ENCODE measurements at regions not wholly inside any gene's neighbourhood (a gene's known extent, or its start where the extent isn't known, plus 50 kb on each side); places are given as distances from the start of the nearest gene placed in this dataset.

DNA sequence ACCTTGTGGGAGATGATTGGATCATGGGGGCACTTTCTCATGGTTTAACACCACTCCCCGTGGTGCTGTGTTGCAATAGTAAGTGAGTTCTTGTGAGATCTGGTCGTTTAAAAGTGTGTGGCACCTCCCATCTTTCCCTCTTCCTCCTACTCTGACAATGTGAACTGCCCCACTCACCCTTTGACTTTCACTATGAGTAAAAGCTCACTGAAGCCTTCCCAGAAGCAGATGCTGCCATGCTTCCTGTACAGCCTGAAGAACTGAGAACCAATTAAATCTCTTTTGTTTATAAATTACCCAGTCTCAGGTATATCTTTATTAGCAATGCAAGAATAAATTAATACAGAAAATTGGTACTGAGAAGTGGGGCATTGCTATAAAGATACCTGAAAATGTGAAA is 509.6 kb upstream of the CT83 start:
- no peak overlapping the region for H3K4me3 Mint-ChIP-seq
- no peak overlapping the region for H3K27ac ChIP-seq (ENCODE audit: low read depth in 1 of 2, low read length in 2 of 2)
- H3K4me3 ChIP-seq (ENCODE audit: low read length): no peak overlapping the region
- no peak for DNase-seq
- H3K9me3 ChIP-seq (ENCODE audit: control insufficient read depth in 1 of 2, insufficient read depth in 1 of 2, low read length in 2 of 2): peaks cover 0 to 4% of the 10 kb centered on the region in 2 experiments
- no peaks in the 10 kb centered on the region for H3K27me3 ChIP-seq (ENCODE audit: control insufficient read depth in 1 of 2, insufficient read depth in 2 of 2, low read length in 2 of 2)
- H3K4me1 Mint-ChIP-seq (ENCODE audit: low read depth): no peaks in the 10 kb centered on the region
- H3K36me3 ChIP-seq (ENCODE audit: insufficient read depth, low read length): no peaks in the 10 kb centered on the region
- ATAC-seq (ENCODE audit: poor library complexity): no peak
- TF ChIP-seq, protein P1, sequence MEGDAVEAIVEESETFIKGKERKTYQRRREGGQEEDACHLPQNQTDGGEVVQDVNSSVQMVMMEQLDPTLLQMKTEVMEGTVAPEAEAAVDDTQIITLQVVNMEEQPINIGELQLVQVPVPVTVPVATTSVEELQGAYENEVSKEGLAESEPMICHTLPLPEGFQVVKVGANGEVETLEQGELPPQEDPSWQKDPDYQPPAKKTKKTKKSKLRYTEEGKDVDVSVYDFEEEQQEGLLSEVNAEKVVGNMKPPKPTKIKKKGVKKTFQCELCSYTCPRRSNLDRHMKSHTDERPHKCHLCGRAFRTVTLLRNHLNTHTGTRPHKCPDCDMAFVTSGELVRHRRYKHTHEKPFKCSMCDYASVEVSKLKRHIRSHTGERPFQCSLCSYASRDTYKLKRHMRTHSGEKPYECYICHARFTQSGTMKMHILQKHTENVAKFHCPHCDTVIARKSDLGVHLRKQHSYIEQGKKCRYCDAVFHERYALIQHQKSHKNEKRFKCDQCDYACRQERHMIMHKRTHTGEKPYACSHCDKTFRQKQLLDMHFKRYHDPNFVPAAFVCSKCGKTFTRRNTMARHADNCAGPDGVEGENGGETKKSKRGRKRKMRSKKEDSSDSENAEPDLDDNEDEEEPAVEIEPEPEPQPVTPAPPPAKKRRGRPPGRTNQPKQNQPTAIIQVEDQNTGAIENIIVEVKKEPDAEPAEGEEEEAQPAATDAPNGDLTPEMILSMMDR (IDR thresholded peaks at IDR 0.05): no peak
- H3K9me3 Mint-ChIP-seq: no peaks in the 10 kb centered on the region
- POLR2A ChIA-PET: no interaction called here
- H3K27me3 Mint-ChIP-seq: no peaks in the 10 kb centered on the region
- CTCF ChIA-PET: no interaction called here
- H3K27ac Mint-ChIP-seq: no peak overlapping the region
- intact Hi-C loops (cut with DNase I, micrococcal nuclease): no loop called here
- H3K4me1 ChIP-seq (ENCODE audit: insufficient read depth, low read length): no peaks in the 10 kb centered on the region
- no peaks in the 10 kb centered on the region for H3K36me3 Mint-ChIP-seq (ENCODE audit: low read depth)

DNA sequence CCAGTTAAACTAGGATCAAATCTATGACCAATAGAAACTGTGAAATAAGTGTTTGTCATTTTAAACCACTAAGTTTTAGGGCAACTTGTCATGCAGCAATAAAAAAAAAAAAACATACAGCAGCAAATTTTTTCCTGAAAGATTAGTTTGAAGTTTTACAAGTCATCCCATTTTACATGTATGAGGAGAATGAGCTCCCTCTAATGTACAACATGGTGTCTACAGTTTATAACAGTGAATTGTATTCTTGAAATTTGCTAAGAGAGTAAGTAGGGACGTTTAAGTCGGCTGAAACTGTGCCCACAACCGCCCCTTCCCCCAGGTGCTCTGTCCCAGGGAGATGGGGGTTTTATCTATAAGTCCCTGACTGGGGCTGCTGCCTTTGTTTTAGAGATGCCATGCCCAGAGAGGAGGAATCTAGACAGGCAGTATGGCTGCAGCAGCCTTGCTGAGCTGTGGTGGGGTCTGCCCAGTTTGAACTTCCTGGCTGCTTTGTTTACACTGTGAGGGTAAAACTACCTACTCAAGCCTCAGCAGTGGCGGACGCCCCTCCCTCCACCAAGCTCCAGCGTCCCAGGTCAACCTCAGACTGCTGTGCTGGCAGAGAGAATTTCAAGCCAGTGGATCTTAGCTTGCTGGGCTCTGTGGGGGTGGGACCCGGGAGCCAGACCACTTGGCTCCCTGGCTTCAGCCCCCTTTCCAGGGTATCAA is 499.3 kb upstream of the CT83 start:
- Mint-ChIP-seq H3K4me1 (ENCODE audit: low read depth) (no peaks in the 10 kb centered on the region), H3K9me3 (peaks cover 3% of the 10 kb centered on the region), H3K27ac (no peak overlapping the region), H3K27me3 (no peaks in the 10 kb centered on the region), H3K4me3 (no peak overlapping the region), H3K36me3 (ENCODE audit: low read depth) (no peaks in the 10 kb centered on the region)
- peaks cover 0 to 14% of the 10 kb centered on the region in 2 experiments for H3K9me3 ChIP-seq (ENCODE audit: control insufficient read depth in 1 of 2, insufficient read depth in 1 of 2, low read length in 2 of 2)
- ATAC-seq (ENCODE audit: poor library complexity) (no peak), DNase-seq (no peak)
- H3K4me3 ChIP-seq (ENCODE audit: low read length): no peak overlapping the region
- no peaks in the 10 kb centered on the region for H3K4me1 ChIP-seq (ENCODE audit: insufficient read depth, low read length)
- no peak overlapping the region for H3K27ac ChIP-seq (ENCODE audit: low read depth in 1 of 2, low read length in 2 of 2)
- TF ChIP-seq, protein P1 (IDR thresholded peaks at IDR 0.05): no peak
- ChIA-PET POLR2A (no interaction called here), CTCF (no interaction called here)
- no peaks in the 10 kb centered on the region for H3K36me3 ChIP-seq (ENCODE audit: insufficient read depth, low read length)
- intact Hi-C loops (cut with DNase I, micrococcal nuclease): no loop called here
- H3K27me3 ChIP-seq (ENCODE audit: control insufficient read depth in 1 of 2, insufficient read depth in 2 of 2, low read length in 2 of 2): no peaks in the 10 kb centered on the region

DNA sequence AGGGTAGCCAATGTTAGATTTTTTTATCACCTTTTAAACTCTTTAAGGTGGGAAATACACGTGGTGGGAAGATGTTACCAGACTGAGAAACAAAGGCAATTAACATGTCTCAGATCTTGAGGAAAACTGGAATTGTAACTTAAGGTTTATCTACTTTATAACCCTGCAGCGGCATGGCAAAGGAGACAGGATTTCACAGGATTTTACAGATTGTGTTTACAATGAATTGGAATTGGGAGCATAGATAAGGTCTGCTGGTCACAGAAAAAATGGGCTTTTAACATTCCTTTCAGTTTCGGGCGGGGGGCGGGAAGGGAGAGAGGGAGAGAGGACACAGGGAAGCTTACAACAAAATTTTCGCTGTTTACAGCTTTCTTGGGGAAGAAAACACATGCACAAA is 467.5 kb upstream of the CT83 start:
- no peaks in the 10 kb centered on the region for H3K36me3 Mint-ChIP-seq (ENCODE audit: low read depth)
- ATAC-seq (ENCODE audit: poor library complexity): no peak
- no peaks in the 10 kb centered on the region for H3K27me3 Mint-ChIP-seq
- no peaks in the 10 kb centered on the region for H3K27me3 ChIP-seq (ENCODE audit: control insufficient read depth in 1 of 2, insufficient read depth in 2 of 2, low read length in 2 of 2)
- no peak overlapping the region for H3K27ac Mint-ChIP-seq
- no peak overlapping the region for H3K4me3 ChIP-seq (ENCODE audit: low read length)
- H3K36me3 ChIP-seq (ENCODE audit: insufficient read depth, low read length): no peaks in the 10 kb centered on the region
- TF ChIP-seq, protein P1 (IDR thresholded peaks at IDR 0.05): no peak
- no peaks in the 10 kb centered on the region for H3K9me3 Mint-ChIP-seq
- DNase-seq: no peak
- no peaks in the 10 kb centered on the region for H3K4me1 ChIP-seq (ENCODE audit: insufficient read depth, low read length)
- H3K9me3 ChIP-seq (ENCODE audit: control insufficient read depth in 1 of 2, insufficient read depth in 1 of 2, low read length in 2 of 2): no peaks in the 10 kb centered on the region
- H3K4me3 Mint-ChIP-seq: no peak overlapping the region
- no peaks in the 10 kb centered on the region for H3K4me1 Mint-ChIP-seq (ENCODE audit: low read depth)
- ChIA-PET CTCF (no interaction called here), POLR2A (no interaction called here)
- intact Hi-C loops (cut with DNase I, micrococcal nuclease): no loop called here
- no peak overlapping the region for H3K27ac ChIP-seq (ENCODE audit: low read depth in 1 of 2, low read length in 2 of 2)

Measured in CD4-positive, alpha-beta T cell (primary cell).